GM23338 (cell line): ENCODE measurements at regions not wholly inside any gene's neighbourhood (a gene's known extent, or its start where the extent isn't known, plus 50 kb on each side); places are given as distances from the start of the nearest gene placed in this dataset.

Source experiments
- ATAC-seq: fragments of 200-7000 bp; cut with Tn5 transposase; 3 replicates; pipeline ENCODE4 v1.9.1; 2020
- DNase-seq: peaks from one replicate; pipeline ENCODE4 v3.0.0-alpha.2; 2015; ENCODE audit warnings: low spot score
- H2AFZ ChIP-seq: fragments of 200-600 bp; sonication (generic); 2 replicates; pipeline ENCODE4 v1.8.0; 2016; ENCODE audit warnings: antibody characterized with exemption, mild to moderate bottlenecking, moderate library complexity
- H3F3A ChIP-seq: fragments of 200-600 bp; sonication (generic); replicated peaks from 2 replicates; pipeline ENCODE4 v1.8.0; 2017; ENCODE audit warnings: antibody characterized with exemption, mixed run types, low read depth
- H3K27ac ChIP-seq: fragments of 200-600 bp; sonication (generic); 2 replicates; pipeline ENCODE4 v1.6.1; 2016; ENCODE audit warnings: low read depth
- H3K27me3 ChIP-seq: fragments of 200-600 bp; sonication (generic); 2 replicates; pipeline ENCODE4 v1.8.0; 2016; ENCODE audit warnings: mild to moderate bottlenecking, mixed run types, moderate library complexity; ENCODE audit not compliant: insufficient read depth
- H3K36me3 ChIP-seq: fragments of 200-600 bp; sonication (generic); 2 replicates; pipeline ENCODE4 v1.8.0; 2016; ENCODE audit warnings: mild to moderate bottlenecking; ENCODE audit not compliant: insufficient read depth
- H3K4me1 ChIP-seq: fragments of 200-600 bp; sonication (generic); 2 replicates; pipeline ENCODE4 v1.8.0; 2016; ENCODE audit warnings: mild to moderate bottlenecking, moderate library complexity; ENCODE audit not compliant: insufficient read depth
- H3K4me2 ChIP-seq: fragments of 200-600 bp; sonication (generic); 2 replicates; pipeline ENCODE4 v1.7.1; 2017; ENCODE audit warnings: mixed run types
- H3K4me3 ChIP-seq: fragments of 200-600 bp; sonication (generic); 2 replicates; pipeline ENCODE4 v1.6.1; 2016; ENCODE audit warnings: mixed run types
- H3K79me2 ChIP-seq: fragments of 200-600 bp; sonication (generic); replicated peaks from 2 replicates; pipeline ENCODE4 v1.8.0; 2017; ENCODE audit warnings: mild to moderate bottlenecking; ENCODE audit not compliant: insufficient read depth
- H3K9me2 ChIP-seq: fragments of 200-600 bp; sonication (generic); 2 replicates; pipeline ENCODE4 v1.8.0; 2017; ENCODE audit not compliant: insufficient read depth
- H4K20me1 ChIP-seq: fragments of 200-600 bp; sonication (generic); replicated peaks from 2 replicates; pipeline ENCODE4 v1.8.0; 2017; ENCODE audit warnings: mild to moderate bottlenecking; ENCODE audit not compliant: insufficient read depth
- H3K27ac Mint-ChIP-seq: 2 replicates; pipeline ENCODE4 v1.8.0; 2020; ENCODE audit warnings: inconsistent platforms, mild to moderate bottlenecking, moderate library complexity, mixed read lengths
- H3K27me3 Mint-ChIP-seq: 3 replicates; pipeline ENCODE4 v1.8.0; 2022; ENCODE audit warnings: low read depth, mild to moderate bottlenecking, moderate library complexity, mixed read lengths, inconsistent platforms; ENCODE audit not compliant: insufficient read depth, poor library complexity
- H3K36me3 Mint-ChIP-seq: 3 replicates; pipeline ENCODE4 v1.8.0; 2021; ENCODE audit warnings: low read depth, mild to moderate bottlenecking, inconsistent platforms, moderate library complexity, mixed read lengths
- H3K4me1 Mint-ChIP-seq: 3 replicates; pipeline ENCODE4 v1.8.0; 2020; ENCODE audit warnings: mild to moderate bottlenecking, inconsistent platforms, mixed read lengths
- H3K4me3 Mint-ChIP-seq: 3 replicates; pipeline ENCODE4 v1.8.0; 2021; ENCODE audit warnings: moderate library complexity, mild to moderate bottlenecking, inconsistent platforms, mixed read lengths
- H3K9me3 Mint-ChIP-seq: 3 replicates; pipeline ENCODE4 v1.8.0; 2020; ENCODE audit warnings: moderate library complexity, mild to moderate bottlenecking, inconsistent platforms, mixed read lengths
- CREB1 ChIP-seq: fragments of 250-450 bp; sonication (Bioruptor Pico); IDR thresholded peaks from 2 replicates; pipeline ENCODE4 v1.5.0; 2020; ENCODE audit warnings: low read depth, mild to moderate bottlenecking, moderate library complexity
- EZH2 ChIP-seq: fragments of 200-600 bp; sonication (generic); IDR thresholded peaks from one replicate; pipeline ENCODE4 v1.8.0; 2017; ENCODE audit warnings: antibody characterized with exemption, mild to moderate bottlenecking, low read depth; ENCODE audit not compliant: unreplicated experiment
- EZH2phosphoT487 ChIP-seq: fragments of 200-600 bp; sonication (generic); IDR thresholded peaks from one replicate; pipeline ENCODE4 v1.8.1; 2018; ENCODE audit warnings: antibody characterized with exemption; ENCODE audit not compliant: unreplicated experiment
- JUNB ChIP-seq: IDR thresholded peaks from one replicate; pipeline ENCODE4 v1.6.1; 2016; ENCODE audit warnings: antibody characterized with exemption; ENCODE audit not compliant: unreplicated experiment
- NANOG ChIP-seq: IDR thresholded peaks from 2 replicates; pipeline ENCODE4 v1.6.1; 2016; ENCODE audit warnings: antibody characterized with exemption, borderline replicate concordance
- REST ChIP-seq: IDR thresholded peaks from one replicate; pipeline ENCODE4 v1.6.1; 2018; ENCODE audit warnings: antibody characterized with exemption; ENCODE audit not compliant: unreplicated experiment
- STAT1 ChIP-seq: IDR thresholded peaks from one replicate; pipeline ENCODE4 v1.6.1; 2016; ENCODE audit warnings: antibody characterized with exemption; ENCODE audit not compliant: unreplicated experiment
- ZNF114 ChIP-seq: fragments of 250-450 bp; sonication (Bioruptor Pico); IDR thresholded peaks from 2 replicates; pipeline ENCODE4 v1.5.0; 2020; ENCODE audit warnings: mild to moderate bottlenecking, moderate library complexity
- ZNF331 ChIP-seq: fragments of 250-450 bp; sonication (Bioruptor Pico); IDR thresholded peaks from 2 replicates; pipeline ENCODE4 v1.5.0; 2020; ENCODE audit warnings: low read depth, mild to moderate bottlenecking, moderate library complexity
- ZNF462 ChIP-seq: fragments of 250-450 bp; sonication (Bioruptor Pico); IDR thresholded peaks from 2 replicates; pipeline ENCODE4 v1.5.0; 2020; ENCODE audit warnings: mild to moderate bottlenecking, moderate library complexity
- TF ChIP-seq, protein P1 (sequence below), 2 experiments: fragments of 200-600 bp in 1 of 2; sonication (generic) in 1 of 2; conservative IDR thresholded peaks; 2 replicates each; pipeline versions ENCODE4 v1.5.1 to v1.6.1; 2016 to 2017; ENCODE audit warnings: antibody characterized with exemption in 2 of 2, low read depth in 2 of 2, mild to moderate bottlenecking in 2 of 2, moderate library complexity in 1 of 2
- TF ChIP-seq, protein P2 (sequence below): IDR thresholded peaks from 2 replicates; pipeline ENCODE4 v1.6.1; 2016; ENCODE audit warnings: antibody characterized with exemption

- no peak for TF ChIP-seq ZNF462
Observed at GRCh38 chr3:104960579-104960978, 406.1 kb upstream of the ALCAM start (continued).

GRCh38 chr3:104961851-104962250 is 404.9 kb upstream of the ALCAM start:
- Mint-ChIP-seq H3K4me3 (no peak overlapping the region), H3K36me3 (peaks cover 3% of the 10 kb centered on the region; the same call in 1 of the 3 replicates), H3K4me1 (peaks cover 37% of the 10 kb centered on the region), H3K27ac (peak overlapping the region; percentile 92), H3K9me3 (peaks cover 5% of the 10 kb centered on the region; the same call in 1 of the 3 replicates), H3K27me3 (no peaks in the 10 kb centered on the region)
- no peak; the same call in 2 of the 3 replicates for ATAC-seq
- Histone ChIP-seq H2AFZ (no peak overlapping the region), H3K27me3 (no peaks in the 10 kb centered on the region), H3K27ac (peak overlapping the region; percentile 51; the same call in 1 of the 2 replicates), H3K9me2 (no peaks in the 10 kb centered on the region), H3K79me2 (no peaks in the 10 kb centered on the region), H3K4me2 (peak overlapping the region; percentile 12; the same call in 1 of the 2 replicates), H3K36me3 (no peaks in the 10 kb centered on the region), H3K4me3 (no peak overlapping the region), H3K4me1 (peaks cover 33% of the 10 kb centered on the region), H4K20me1 (no peaks in the 10 kb centered on the region), H3F3A (no peaks in the 10 kb centered on the region)
- DNase-seq = no peak
- no peak for TF ChIP-seq EZH2phosphoT487
- TF ChIP-seq ZNF114 (CRISPR knock-in tag) = no peak
- no peak for TF ChIP-seq EZH2
- no peak for TF ChIP-seq REST
- TF ChIP-seq JUNB = no peak
- TF ChIP-seq, protein P1, sequence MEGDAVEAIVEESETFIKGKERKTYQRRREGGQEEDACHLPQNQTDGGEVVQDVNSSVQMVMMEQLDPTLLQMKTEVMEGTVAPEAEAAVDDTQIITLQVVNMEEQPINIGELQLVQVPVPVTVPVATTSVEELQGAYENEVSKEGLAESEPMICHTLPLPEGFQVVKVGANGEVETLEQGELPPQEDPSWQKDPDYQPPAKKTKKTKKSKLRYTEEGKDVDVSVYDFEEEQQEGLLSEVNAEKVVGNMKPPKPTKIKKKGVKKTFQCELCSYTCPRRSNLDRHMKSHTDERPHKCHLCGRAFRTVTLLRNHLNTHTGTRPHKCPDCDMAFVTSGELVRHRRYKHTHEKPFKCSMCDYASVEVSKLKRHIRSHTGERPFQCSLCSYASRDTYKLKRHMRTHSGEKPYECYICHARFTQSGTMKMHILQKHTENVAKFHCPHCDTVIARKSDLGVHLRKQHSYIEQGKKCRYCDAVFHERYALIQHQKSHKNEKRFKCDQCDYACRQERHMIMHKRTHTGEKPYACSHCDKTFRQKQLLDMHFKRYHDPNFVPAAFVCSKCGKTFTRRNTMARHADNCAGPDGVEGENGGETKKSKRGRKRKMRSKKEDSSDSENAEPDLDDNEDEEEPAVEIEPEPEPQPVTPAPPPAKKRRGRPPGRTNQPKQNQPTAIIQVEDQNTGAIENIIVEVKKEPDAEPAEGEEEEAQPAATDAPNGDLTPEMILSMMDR (conservative IDR thresholded peaks at IDR 0.05; ENCODE audit: low read depth in 2 of 2) = no peak
- no peak for TF ChIP-seq CREB1
- no peak for TF ChIP-seq STAT1
- TF ChIP-seq, protein P2, sequence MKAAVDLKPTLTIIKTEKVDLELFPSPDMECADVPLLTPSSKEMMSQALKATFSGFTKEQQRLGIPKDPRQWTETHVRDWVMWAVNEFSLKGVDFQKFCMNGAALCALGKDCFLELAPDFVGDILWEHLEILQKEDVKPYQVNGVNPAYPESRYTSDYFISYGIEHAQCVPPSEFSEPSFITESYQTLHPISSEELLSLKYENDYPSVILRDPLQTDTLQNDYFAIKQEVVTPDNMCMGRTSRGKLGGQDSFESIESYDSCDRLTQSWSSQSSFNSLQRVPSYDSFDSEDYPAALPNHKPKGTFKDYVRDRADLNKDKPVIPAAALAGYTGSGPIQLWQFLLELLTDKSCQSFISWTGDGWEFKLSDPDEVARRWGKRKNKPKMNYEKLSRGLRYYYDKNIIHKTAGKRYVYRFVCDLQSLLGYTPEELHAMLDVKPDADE = no peak
- no peak for TF ChIP-seq NANOG
- no peak for TF ChIP-seq ZNF331 (CRISPR knock-in tag)
